Daoy (cell line): ENCODE measurements at regions not wholly inside any gene's neighbourhood (a gene's known extent, or its start where the extent isn't known, plus 50 kb on each side); places are given as distances from the start of the nearest gene placed in this dataset.

Source experiments
- DNase-seq: peaks from one replicate; pipeline ENCODE4 v3.0.0-alpha.2; 2015; ENCODE audit warnings: low read depth

GRCh38 chr6:125491860-125492618, 190.3 kb upstream of the HDDC2 start:
- DNase-seq, result no peak

GRCh38 chr6:125498606-125499005, 196.8 kb upstream of the HDDC2 start:
- DNase-seq, result no peak

GRCh38 chr6:125499535-125499934, 197.8 kb upstream of the HDDC2 start:
- DNase-seq, result no peak

GRCh38 chr6:125503181-125503580, 201.4 kb upstream of the HDDC2 start:
- DNase-seq, result no peak

GRCh38 chr6:125507987-125508655, 206.4 kb upstream of the HDDC2 start:
- peak; percentile 63 for DNase-seq

- no peak for DNase-seq
Measured at GRCh38 chr6:125508793-125509192, 207.0 kb upstream of the HDDC2 start.

GRCh38 chr6:125509477-125509876, 207.7 kb upstream of the HDDC2 start:
- DNase-seq, result no peak

GRCh38 chr6:125510405-125510804, 208.6 kb upstream of the HDDC2 start:
- no peak for DNase-seq

GRCh38 chr6:125511809-125512396, 210.1 kb upstream of the HDDC2 start:
- DNase-seq, result peak; percentile 87

- DNase-seq, result no peak
Measured at GRCh38 chr6:125512621-125513020, 210.9 kb upstream of the HDDC2 start.

GRCh38 chr6:125513978-125514377, 212.2 kb upstream of the HDDC2 start:
- no peak for DNase-seq

- no peak for DNase-seq
Measured at GRCh38 chr6:125516644-125517043, 214.9 kb upstream of the HDDC2 start.

GRCh38 chr6:125519367-125519766, 217.6 kb upstream of the HDDC2 start:
- peak; percentile 57 for DNase-seq

- DNase-seq, result no peak
Measured at GRCh38 chr6:125524356-125524755, 222.6 kb upstream of the HDDC2 start.

- DNase-seq, result no peak
Measured at GRCh38 chr6:125526007-125526720, 223.3 kb upstream of the HEY2 start.

GRCh38 chr6:125528621-125529041, 220.8 kb upstream of the HEY2 start:
- no peak for DNase-seq

- DNase-seq, result no peak
Measured at GRCh38 chr6:125529061-125529460, 220.4 kb upstream of the HEY2 start.

GRCh38 chr6:125533710-125534397, 215.6 kb upstream of the HEY2 start:
- DNase-seq, result peak; percentile 73

GRCh38 chr6:125534430-125535263, 214.8 kb upstream of the HEY2 start:
- DNase-seq, result no peak

GRCh38 chr6:125537090-125537489, 212.3 kb upstream of the HEY2 start:
- no peak for DNase-seq

- no peak for DNase-seq
Measured at GRCh38 chr6:125539892-125540291, 209.5 kb upstream of the HEY2 start.
